H9 (cell line): ENCODE measurements at regions not wholly inside any gene's neighbourhood (a gene's known extent, or its start where the extent isn't known, plus 50 kb on each side); places are given as distances from the start of the nearest gene placed in this dataset.
A peak's percentile ranks its signal among the peaks of the same experiment; 100 is the strongest.

Experiments
- DNase-seq: peaks from one replicate; pipeline ENCODE4 v3.0.0-alpha.2; 2017
- H2AFZ ChIP-seq: one replicate; pipeline ENCODE4 v1.6.1; 2013; ENCODE audit warnings: mild to moderate bottlenecking, low read length, control low read depth, moderate library complexity
- H2AK5ac ChIP-seq: 2 replicates; pipeline ENCODE4 v1.6.1; 2013; ENCODE audit warnings: low read length, control low read depth, mixed read lengths; ENCODE audit not compliant: insufficient read length
- H2BK120ac ChIP-seq: one replicate; pipeline ENCODE4 v1.6.1; 2013; ENCODE audit warnings: low read depth, mild to moderate bottlenecking, low read length, control low read depth, inconsistent platforms; ENCODE audit not compliant: poor library complexity, severe bottlenecking
- H2BK12ac ChIP-seq: 2 replicates; pipeline ENCODE4 v1.6.1; 2013; ENCODE audit warnings: low read length, control low read depth, mixed read lengths, low read depth; ENCODE audit not compliant: insufficient read length
- H2BK15ac ChIP-seq: 2 replicates; pipeline ENCODE4 v1.6.1; 2013; ENCODE audit warnings: low read depth, low read length, control low read depth
- H2BK20ac ChIP-seq: one replicate; pipeline ENCODE4 v1.6.1; 2013; ENCODE audit warnings: low read depth, mild to moderate bottlenecking, low read length, control low read depth, inconsistent platforms; ENCODE audit not compliant: poor library complexity, severe bottlenecking
- H2BK5ac ChIP-seq: 2 replicates; pipeline ENCODE4 v1.6.1; 2013; ENCODE audit warnings: low read length, control low read depth, mixed read lengths; ENCODE audit not compliant: insufficient read length
- H3K14ac ChIP-seq: 2 replicates; pipeline ENCODE4 v1.6.1; 2013; ENCODE audit warnings: low read length, control low read depth; ENCODE audit not compliant: insufficient read depth
- H3K18ac ChIP-seq: 2 replicates; pipeline ENCODE4 v1.6.1; 2013; ENCODE audit warnings: low read depth, mild to moderate bottlenecking, mixed read lengths, low read length, control low read depth; ENCODE audit not compliant: insufficient read length
- H3K23ac ChIP-seq: 2 replicates; pipeline ENCODE4 v1.6.1; 2013; ENCODE audit warnings: low read length, control low read depth, mixed read lengths, low read depth; ENCODE audit not compliant: insufficient read length
- H3K23me2 ChIP-seq: 2 replicates; pipeline ENCODE4 v1.6.1; 2013; ENCODE audit warnings: low read depth, mild to moderate bottlenecking, mixed read lengths, low read length, control low read depth; ENCODE audit not compliant: insufficient read length, poor library complexity, severe bottlenecking
- H3K27ac ChIP-seq: 2 replicates; pipeline ENCODE4 v1.5.1; 2013; ENCODE audit warnings: low read length, control low read depth, mixed read lengths, low read depth; ENCODE audit not compliant: insufficient read length
- H3K27me3 ChIP-seq: 2 replicates; pipeline ENCODE4 v1.6.1; 2013; ENCODE audit warnings: low read length, control low read depth, inconsistent platforms; ENCODE audit not compliant: insufficient read depth
- H3K4ac ChIP-seq: 2 replicates; pipeline ENCODE4 v1.6.1; 2013; ENCODE audit warnings: low read depth, mild to moderate bottlenecking, control low read depth, inconsistent platforms, low read length, moderate library complexity
- H3K4me1 ChIP-seq: 2 replicates; pipeline ENCODE4 v1.6.1; 2013; ENCODE audit warnings: low read length, control low read depth, inconsistent platforms; ENCODE audit not compliant: insufficient read depth
- H3K4me2 ChIP-seq: 2 replicates; pipeline ENCODE4 v1.6.1; 2013; ENCODE audit warnings: low read length, control low read depth, mixed read lengths; ENCODE audit not compliant: insufficient read length, insufficient read depth
- H3K56ac ChIP-seq: 2 replicates; pipeline ENCODE4 v1.6.1; 2013; ENCODE audit warnings: low read depth, mild to moderate bottlenecking, mixed read lengths, low read length, control low read depth; ENCODE audit not compliant: insufficient read length
- H3K79me1 ChIP-seq: 2 replicates; pipeline ENCODE4 v1.6.1; 2013; ENCODE audit warnings: low read depth, mild to moderate bottlenecking, moderate library complexity, low read length, control low read depth, inconsistent platforms; ENCODE audit not compliant: insufficient read depth, poor library complexity, severe bottlenecking
- H3K79me2 ChIP-seq: 2 replicates; pipeline ENCODE4 v1.6.1; 2013; ENCODE audit warnings: low read length, control low read depth, inconsistent platforms; ENCODE audit not compliant: insufficient read depth
- H3K9ac ChIP-seq: 2 replicates; pipeline ENCODE4 v1.6.1; 2013; ENCODE audit warnings: low read length, control low read depth, mixed read lengths; ENCODE audit not compliant: insufficient read length; ENCODE audit errors: extremely low read depth
- H3K9me3 ChIP-seq: one replicate; pipeline ENCODE4 v1.6.1; 2013; ENCODE audit warnings: low read depth, low read length, inconsistent platforms; ENCODE audit not compliant: control insufficient read depth
- H3T11ph ChIP-seq: one replicate; pipeline ENCODE4 v1.6.1; 2013; ENCODE audit warnings: mild to moderate bottlenecking, low read length, control low read depth, inconsistent platforms
- H4K20me1 ChIP-seq: one replicate; pipeline ENCODE4 v1.6.1; 2013; ENCODE audit not compliant: control insufficient read depth, insufficient read length, insufficient read depth
- H4K5ac ChIP-seq: 2 replicates; pipeline ENCODE4 v1.6.1; 2013; ENCODE audit warnings: low read depth, mild to moderate bottlenecking, mixed read lengths, low read length, control low read depth; ENCODE audit not compliant: insufficient read length
- H4K8ac ChIP-seq: replicated peaks from 2 replicates; pipeline ENCODE4 v1.6.1; 2013; ENCODE audit warnings: low read length, control low read depth, mixed read lengths, low read depth; ENCODE audit not compliant: insufficient read length
- H4K91ac ChIP-seq: 2 replicates; pipeline ENCODE4 v1.6.1; 2013; ENCODE audit warnings: low read depth, mild to moderate bottlenecking, moderate library complexity, mixed read lengths, low read length, control low read depth; ENCODE audit not compliant: insufficient read length
- H3K27ac Mint-ChIP-seq, 3 experiments: 2 replicates in 2 of 3; 3 replicates in 1 of 3; pipeline ENCODE4 v1.8.0; 2020 to 2021; ENCODE audit warnings: mixed read lengths in 3 of 3, mild to moderate bottlenecking in 1 of 3, moderate library complexity in 1 of 3
- H3K27me3 Mint-ChIP-seq: 2 replicates; pipeline ENCODE4 v1.8.0; 2021; ENCODE audit warnings: low read depth, mild to moderate bottlenecking, moderate library complexity, mixed read lengths
- H3K36me3 Mint-ChIP-seq, 3 experiments: 2 replicates in 2 of 3; 3 replicates in 1 of 3; pipeline ENCODE4 v1.8.0; 2020 to 2021; ENCODE audit warnings: low read depth in 3 of 3, mixed read lengths in 3 of 3; ENCODE audit not compliant: insufficient read depth in 1 of 3
- H3K4me1 Mint-ChIP-seq, 2 experiments: 2 replicates each; pipeline ENCODE4 v1.8.0; 2020; ENCODE audit warnings: mixed read lengths in 2 of 2
- H3K4me3 Mint-ChIP-seq, 2 experiments: 2 replicates in 1 of 2; 3 replicates in 1 of 2; pipeline ENCODE4 v1.8.0; 2020 to 2021; ENCODE audit warnings: mild to moderate bottlenecking in 2 of 2, mixed read lengths in 2 of 2, moderate library complexity in 1 of 2
- H3K9me3 Mint-ChIP-seq, 2 experiments: 2 replicates in 1 of 2; 3 replicates in 1 of 2; pipeline ENCODE4 v1.8.0; 2020; ENCODE audit warnings: mild to moderate bottlenecking in 2 of 2, mixed read lengths in 2 of 2, moderate library complexity in 1 of 2
- WGBS: extraction: QIAGEN DNeasy Blood & Tissue Kit; methylation state at CpG from one replicate; pipeline ENCODE4 v1.1.7; 2013; ENCODE audit warnings: missing lambda C conversion rate, low lambda C conversion rate, mixed read lengths; ENCODE audit not compliant: insufficient read length; ENCODE audit errors: extremely low coverage; 5-methylcytosine and 5-hydroxymethylcytosine counted together
- TF ChIP-seq, protein P1 (sequence below): fragments of 200-600 bp; sonication (generic); conservative IDR thresholded peaks from 3 replicates; pipeline ENCODE4 v1.8.0; 2021; ENCODE audit warnings: antibody characterized with exemption, mild to moderate bottlenecking

- no CpG with 5 or more reads among the region's 4 CpGs for WGBS
- Histone ChIP-seq H3K9ac (no peak overlapping the region), H2AFZ (no peak overlapping the region), H4K91ac (no peak overlapping the region), H2BK15ac (no peak overlapping the region), H4K5ac (no peak overlapping the region), H3K79me1 (no peaks in the 10 kb centered on the region), H3K9me3 (no peaks in the 10 kb centered on the region), H3K18ac (no peak overlapping the region), H3K56ac (no peak overlapping the region), H2BK120ac (no peak overlapping the region), H4K8ac (no peak overlapping the region), H3K27ac (no peak overlapping the region), H2BK20ac (no peak overlapping the region), H4K20me1 (no peaks in the 10 kb centered on the region), H3T11ph (no peak overlapping the region), H3K27me3 (no peaks in the 10 kb centered on the region), H3K4me2 (no peak overlapping the region), H2AK5ac (no peak overlapping the region), H3K4ac (no peak overlapping the region), H3K14ac (no peak overlapping the region), H3K23ac (no peak overlapping the region), H3K23me2 (no peaks in the 10 kb centered on the region), H2BK5ac (no peak overlapping the region), H3K4me1 (no peaks in the 10 kb centered on the region), H2BK12ac (no peak overlapping the region), H3K79me2 (no peaks in the 10 kb centered on the region)
- Mint-ChIP-seq H3K4me3 (no peak overlapping the region; a peak in 1 of 5 replicates), H3K4me1 (peaks cover 0 to 3% of the 10 kb centered on the region in 2 experiments; a peak in 2 of 4 replicates), H3K27me3 (no peaks in the 10 kb centered on the region), H3K36me3 (no peaks in the 10 kb centered on the region), H3K27ac (no peak overlapping the region), H3K9me3 (no peaks in the 10 kb centered on the region)
- DNase-seq: peak; percentile 65
- TF ChIP-seq, protein P1, sequence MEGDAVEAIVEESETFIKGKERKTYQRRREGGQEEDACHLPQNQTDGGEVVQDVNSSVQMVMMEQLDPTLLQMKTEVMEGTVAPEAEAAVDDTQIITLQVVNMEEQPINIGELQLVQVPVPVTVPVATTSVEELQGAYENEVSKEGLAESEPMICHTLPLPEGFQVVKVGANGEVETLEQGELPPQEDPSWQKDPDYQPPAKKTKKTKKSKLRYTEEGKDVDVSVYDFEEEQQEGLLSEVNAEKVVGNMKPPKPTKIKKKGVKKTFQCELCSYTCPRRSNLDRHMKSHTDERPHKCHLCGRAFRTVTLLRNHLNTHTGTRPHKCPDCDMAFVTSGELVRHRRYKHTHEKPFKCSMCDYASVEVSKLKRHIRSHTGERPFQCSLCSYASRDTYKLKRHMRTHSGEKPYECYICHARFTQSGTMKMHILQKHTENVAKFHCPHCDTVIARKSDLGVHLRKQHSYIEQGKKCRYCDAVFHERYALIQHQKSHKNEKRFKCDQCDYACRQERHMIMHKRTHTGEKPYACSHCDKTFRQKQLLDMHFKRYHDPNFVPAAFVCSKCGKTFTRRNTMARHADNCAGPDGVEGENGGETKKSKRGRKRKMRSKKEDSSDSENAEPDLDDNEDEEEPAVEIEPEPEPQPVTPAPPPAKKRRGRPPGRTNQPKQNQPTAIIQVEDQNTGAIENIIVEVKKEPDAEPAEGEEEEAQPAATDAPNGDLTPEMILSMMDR: peak; percentile 74
Observed at GRCh38 chr12:62123721-62124203, 136.4 kb upstream of the USP15 start.
